NB4 (cell line): ENCODE measurements at regions not wholly inside any gene's neighbourhood (a gene's known extent, or its start where the extent isn't known, plus 50 kb on each side); places are given as distances from the start of the nearest gene placed in this dataset.

ENCODE experiments used
- DNase-seq: peaks from one replicate; pipeline ENCODE4 v3.0.0; 2010; ENCODE audit warnings: low read depth
- H3K4me3 ChIP-seq: one replicate; pipeline ENCODE4 v1.5.1; 2011; ENCODE audit warnings: mild to moderate bottlenecking, low read depth, low read length, moderate library complexity
- MYC ChIP-seq: IDR thresholded peaks from 2 replicates; pipeline ENCODE4 v1.6.1; 2011; ENCODE audit warnings: low read depth, low read length
- POLR2A ChIP-seq: IDR thresholded peaks from 2 replicates; pipeline ENCODE4 v1.6.1; 2011; ENCODE audit warnings: mild to moderate bottlenecking; ENCODE audit not compliant: insufficient read length; ENCODE audit errors: extremely low read depth
- TF ChIP-seq, protein P1 (sequence below): IDR thresholded peaks from one replicate; pipeline ENCODE4 v1.5.1; 2012; ENCODE audit warnings: low read depth, low read length
- TF ChIP-seq, protein P2 (sequence below): IDR thresholded peaks from 2 replicates; pipeline ENCODE4 v1.6.1; 2011; ENCODE audit warnings: low read depth, low read length

GRCh38 chr11:32213223-32213622 lies 122.3 kb downstream of the RCN1 start:
- H3K4me3 ChIP-seq: no peak overlapping the region
- TF ChIP-seq POLR2A (no peak), MYC (no peak)
- TF ChIP-seq, protein P1, sequence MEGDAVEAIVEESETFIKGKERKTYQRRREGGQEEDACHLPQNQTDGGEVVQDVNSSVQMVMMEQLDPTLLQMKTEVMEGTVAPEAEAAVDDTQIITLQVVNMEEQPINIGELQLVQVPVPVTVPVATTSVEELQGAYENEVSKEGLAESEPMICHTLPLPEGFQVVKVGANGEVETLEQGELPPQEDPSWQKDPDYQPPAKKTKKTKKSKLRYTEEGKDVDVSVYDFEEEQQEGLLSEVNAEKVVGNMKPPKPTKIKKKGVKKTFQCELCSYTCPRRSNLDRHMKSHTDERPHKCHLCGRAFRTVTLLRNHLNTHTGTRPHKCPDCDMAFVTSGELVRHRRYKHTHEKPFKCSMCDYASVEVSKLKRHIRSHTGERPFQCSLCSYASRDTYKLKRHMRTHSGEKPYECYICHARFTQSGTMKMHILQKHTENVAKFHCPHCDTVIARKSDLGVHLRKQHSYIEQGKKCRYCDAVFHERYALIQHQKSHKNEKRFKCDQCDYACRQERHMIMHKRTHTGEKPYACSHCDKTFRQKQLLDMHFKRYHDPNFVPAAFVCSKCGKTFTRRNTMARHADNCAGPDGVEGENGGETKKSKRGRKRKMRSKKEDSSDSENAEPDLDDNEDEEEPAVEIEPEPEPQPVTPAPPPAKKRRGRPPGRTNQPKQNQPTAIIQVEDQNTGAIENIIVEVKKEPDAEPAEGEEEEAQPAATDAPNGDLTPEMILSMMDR: no peak
- TF ChIP-seq, protein P2, sequence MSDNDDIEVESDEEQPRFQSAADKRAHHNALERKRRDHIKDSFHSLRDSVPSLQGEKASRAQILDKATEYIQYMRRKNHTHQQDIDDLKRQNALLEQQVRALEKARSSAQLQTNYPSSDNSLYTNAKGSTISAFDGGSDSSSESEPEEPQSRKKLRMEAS: no peak
- DNase-seq: peak; percentile 31

DNA sequence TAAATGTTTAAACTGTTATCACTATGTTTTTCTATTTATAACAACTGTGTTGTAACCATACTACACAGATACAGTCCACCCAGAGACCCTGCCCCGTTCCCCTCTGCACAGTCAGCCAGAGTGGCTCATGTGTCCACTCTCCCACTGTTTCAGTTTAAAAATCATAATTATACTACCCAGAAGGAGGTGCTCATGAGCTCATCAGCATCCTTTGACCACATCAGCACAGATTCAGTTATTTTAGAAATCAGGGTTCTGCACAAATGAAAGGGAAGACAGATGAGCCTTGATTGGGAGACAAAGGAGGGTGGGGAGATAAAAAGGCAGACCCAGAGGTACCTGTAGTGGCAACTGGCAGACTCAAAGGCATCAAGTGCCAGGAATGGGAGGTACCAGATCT lies 124.3 kb downstream of the RCN1 start:
- TF ChIP-seq POLR2A (no peak), MYC (no peak)
- TF ChIP-seq, protein P1: no peak
- TF ChIP-seq, protein P2: no peak

GRCh38 chr11:32216749-32217148 lies 125.9 kb downstream of the RCN1 start:
- H3K4me3 ChIP-seq: no peak overlapping the region
- no peak for DNase-seq
- TF ChIP-seq, protein P1: no peak
- TF ChIP-seq MYC: no peak
- TF ChIP-seq, protein P2: no peak

More for the DNA sequence above, 124.3 kb downstream of the RCN1 start:
- no peak overlapping the region for H3K4me3 ChIP-seq
- DNase-seq: no peak

- no peak overlapping the region for H3K4me3 ChIP-seq
- TF ChIP-seq POLR2A (no peak), MYC (no peak)
- TF ChIP-seq, protein P1: no peak
- TF ChIP-seq, protein P2: no peak
- no peak for DNase-seq
Measured at GRCh38 chr11:32219320-32219719, 128.4 kb downstream of the RCN1 start.

- TF ChIP-seq, protein P2: no peak
- TF ChIP-seq, protein P1: no peak
- TF ChIP-seq POLR2A (no peak), MYC (no peak)
- DNase-seq: no peak
Measured at GRCh38 chr11:32221476-32222032, 130.7 kb downstream of the RCN1 start.

DNA sequence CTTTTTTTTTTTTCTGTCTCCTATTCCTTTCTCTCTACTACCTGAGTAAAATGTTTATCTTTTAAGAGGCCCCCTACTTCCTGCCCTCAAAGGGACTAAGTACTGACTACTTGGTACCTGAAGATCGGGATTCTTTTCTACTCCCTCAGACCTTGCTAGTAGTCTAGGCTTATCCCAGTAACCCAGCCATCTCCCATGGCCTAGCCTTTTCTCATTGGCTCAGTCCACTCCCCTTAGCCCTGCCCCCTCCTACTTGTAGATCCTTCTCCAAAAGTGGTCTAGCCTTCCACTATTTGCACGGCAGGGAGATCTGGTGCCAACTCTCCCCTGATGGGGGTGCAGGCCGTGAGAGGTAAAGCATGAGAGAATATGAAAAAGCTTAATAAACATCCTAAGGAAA lies 133.7 kb downstream of the RCN1 start:
- DNase-seq: no peak
- H3K4me3 ChIP-seq: no peak overlapping the region
- TF ChIP-seq POLR2A (no peak), MYC (no peak)
- TF ChIP-seq, protein P2: no peak
- TF ChIP-seq, protein P1: no peak

More at GRCh38 chr11:32221476-32222032, 130.7 kb downstream of the RCN1 start:
- no peak overlapping the region for H3K4me3 ChIP-seq
